ENCODE measurements at regions not wholly inside any gene's neighbourhood (a gene's known extent, or its start where the extent isn't known, plus 50 kb on each side); places are given as distances from the start of the nearest gene placed in this dataset.

GRCh38 chr15:98522127-98522526, 126.2 kb upstream of the IGF1R start:
- WGBS = 76% methylated on average over 4 of the region's 5 CpGs
- Histone ChIP-seq H3K4me1 (no peaks in the 10 kb centered on the region), H3K36me3 (no peaks in the 10 kb centered on the region), H3K4me3 (no peak overlapping the region), H3K27me3 (no peaks in the 10 kb centered on the region), H3K9me3 (no peaks in the 10 kb centered on the region), H3K27ac (no peak overlapping the region)
- DNase-seq (ENCODE audit: low spot score in 2 of 2) = no peak
- no peak for TF ChIP-seq POLR2A (IDR thresholded peaks at IDR 0.05)
- no peak for TF ChIP-seq EP300 (IDR thresholded peaks at IDR 0.05)
- TF ChIP-seq, protein P1, sequence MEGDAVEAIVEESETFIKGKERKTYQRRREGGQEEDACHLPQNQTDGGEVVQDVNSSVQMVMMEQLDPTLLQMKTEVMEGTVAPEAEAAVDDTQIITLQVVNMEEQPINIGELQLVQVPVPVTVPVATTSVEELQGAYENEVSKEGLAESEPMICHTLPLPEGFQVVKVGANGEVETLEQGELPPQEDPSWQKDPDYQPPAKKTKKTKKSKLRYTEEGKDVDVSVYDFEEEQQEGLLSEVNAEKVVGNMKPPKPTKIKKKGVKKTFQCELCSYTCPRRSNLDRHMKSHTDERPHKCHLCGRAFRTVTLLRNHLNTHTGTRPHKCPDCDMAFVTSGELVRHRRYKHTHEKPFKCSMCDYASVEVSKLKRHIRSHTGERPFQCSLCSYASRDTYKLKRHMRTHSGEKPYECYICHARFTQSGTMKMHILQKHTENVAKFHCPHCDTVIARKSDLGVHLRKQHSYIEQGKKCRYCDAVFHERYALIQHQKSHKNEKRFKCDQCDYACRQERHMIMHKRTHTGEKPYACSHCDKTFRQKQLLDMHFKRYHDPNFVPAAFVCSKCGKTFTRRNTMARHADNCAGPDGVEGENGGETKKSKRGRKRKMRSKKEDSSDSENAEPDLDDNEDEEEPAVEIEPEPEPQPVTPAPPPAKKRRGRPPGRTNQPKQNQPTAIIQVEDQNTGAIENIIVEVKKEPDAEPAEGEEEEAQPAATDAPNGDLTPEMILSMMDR (IDR thresholded peaks at IDR 0.05) = no peak
- TF ChIP-seq POLR2AphosphoS5 (IDR thresholded peaks at IDR 0.05) = no peak

- TF ChIP-seq, protein P1 (IDR thresholded peaks at IDR 0.05) = no peak
- TF ChIP-seq POLR2AphosphoS5 (IDR thresholded peaks at IDR 0.05) (no peak), POLR2A (IDR thresholded peaks at IDR 0.05) (no peak), EP300 (IDR thresholded peaks at IDR 0.05) (no peak)
- H3K4me1 ChIP-seq = no peaks in the 10 kb centered on the region
- H3K27me3 ChIP-seq = peaks cover 4% of the 10 kb centered on the region
- 77% methylated on average over 12 of the region's 12 CpGs for WGBS
- H3K4me3 ChIP-seq = no peak overlapping the region
- H3K36me3 ChIP-seq = no peaks in the 10 kb centered on the region
- H3K27ac ChIP-seq = no peak overlapping the region
- no peaks in the 10 kb centered on the region for H3K9me3 ChIP-seq
- no peak for DNase-seq (ENCODE audit: low spot score in 2 of 2)
Measured at GRCh38 chr15:98523912-98524662, 124.3 kb upstream of the IGF1R start.

DNA sequence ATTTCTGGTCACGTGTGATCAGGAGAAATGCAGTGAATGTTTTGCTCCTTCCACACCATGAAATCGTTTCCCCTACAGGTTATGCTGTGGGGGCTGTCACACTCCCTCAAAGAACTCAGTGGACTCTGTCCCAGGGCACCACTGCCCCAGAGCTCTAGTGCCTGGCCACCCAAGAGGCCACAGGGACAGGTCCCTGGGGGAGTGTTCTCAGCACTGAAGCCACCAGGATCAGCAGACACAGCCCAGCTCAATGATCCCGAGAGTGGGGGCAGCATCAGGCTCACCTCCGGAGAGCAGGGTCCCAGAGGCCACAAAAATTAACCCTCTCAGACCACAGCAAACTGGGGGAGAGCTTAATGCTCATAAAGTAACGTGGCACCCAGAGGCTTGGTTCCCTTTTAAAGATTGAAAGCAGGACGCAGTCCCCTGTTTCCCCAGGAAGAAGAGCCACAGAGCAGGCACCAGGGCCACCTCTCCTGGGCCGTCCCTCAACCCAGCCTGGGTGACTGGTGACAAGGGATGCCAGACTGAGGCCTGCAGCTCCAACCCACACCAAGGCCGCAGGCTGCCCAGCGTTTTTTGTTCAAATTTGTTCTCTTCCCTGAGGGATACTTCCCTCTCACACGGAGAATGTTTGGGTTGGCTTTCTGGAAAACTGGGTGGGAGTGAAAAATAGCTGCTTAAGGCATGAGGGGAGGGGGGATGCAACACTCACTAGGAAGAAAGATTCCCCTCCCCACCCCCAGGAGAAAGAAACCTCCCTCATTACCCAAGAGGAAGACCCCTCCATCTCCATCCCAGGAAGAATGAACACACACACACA, 123.3 kb upstream of the IGF1R start:
- no peak for DNase-seq (ENCODE audit: low spot score in 2 of 2)
- WGBS = 86% methylated on average over 8 of the region's 10 CpGs
- Histone ChIP-seq H3K4me3 (no peak overlapping the region), H3K27ac (peak overlapping the region; percentile 15), H3K9me3 (no peaks in the 10 kb centered on the region), H3K4me1 (no peaks in the 10 kb centered on the region), H3K27me3 (peaks cover 4% of the 10 kb centered on the region), H3K36me3 (no peaks in the 10 kb centered on the region)
- TF ChIP-seq EP300 (IDR thresholded peaks at IDR 0.05) (no peak), POLR2AphosphoS5 (IDR thresholded peaks at IDR 0.05) (no peak), POLR2A (IDR thresholded peaks at IDR 0.05) (no peak)
- TF ChIP-seq, protein P1 (IDR thresholded peaks at IDR 0.05) = no peak

DNA sequence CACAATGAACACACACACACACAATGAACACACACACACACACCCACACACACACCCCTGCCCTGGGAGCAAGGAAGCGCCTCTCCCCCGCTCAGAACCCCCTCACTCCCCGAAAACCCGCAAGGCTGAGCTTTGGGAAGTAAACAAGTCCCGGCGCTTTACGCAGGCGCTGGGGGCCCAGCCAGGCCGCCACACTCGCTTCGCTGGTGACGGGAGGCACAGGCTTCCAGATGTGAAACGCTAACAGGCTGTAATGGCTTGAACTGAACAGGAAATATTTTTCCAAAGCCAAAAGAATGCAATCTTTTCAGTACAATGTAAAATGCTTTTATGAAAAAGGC, 122.7 kb upstream of the IGF1R start:
- 53% methylated on average over 13 of the region's 13 CpGs for WGBS
- H3K9me3 ChIP-seq = no peaks in the 10 kb centered on the region
- peak overlapping the region; percentile 15 for H3K27ac ChIP-seq
- TF ChIP-seq, protein P1 (IDR thresholded peaks at IDR 0.05) = no peak
- TF ChIP-seq POLR2AphosphoS5 (IDR thresholded peaks at IDR 0.05) (no peak), EP300 (IDR thresholded peaks at IDR 0.05) (no peak)
- no peak overlapping the region for H3K4me3 ChIP-seq
- peaks cover 4% of the 10 kb centered on the region for H3K27me3 ChIP-seq
- no peak for DNase-seq (ENCODE audit: low spot score in 2 of 2)
- H3K36me3 ChIP-seq = no peaks in the 10 kb centered on the region
- no peaks in the 10 kb centered on the region for H3K4me1 ChIP-seq

DNA sequence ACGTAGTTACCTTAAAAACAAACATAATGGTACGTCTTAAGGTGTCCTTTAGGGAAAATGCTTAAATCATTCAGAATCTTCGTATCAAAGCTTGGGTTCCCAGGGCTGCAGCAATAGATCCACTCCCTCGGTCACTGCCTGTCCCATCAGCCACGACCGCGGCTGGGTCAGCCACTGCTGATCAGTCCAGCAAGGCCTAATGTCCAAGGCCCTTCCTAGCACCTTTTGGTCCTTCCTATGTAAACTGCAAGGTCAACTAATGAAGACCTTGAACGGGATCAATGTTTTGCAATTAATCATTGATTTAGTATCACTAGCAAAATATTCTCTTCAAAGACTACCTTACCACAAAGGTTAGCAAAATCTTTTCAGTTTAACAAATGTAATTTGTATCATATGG, 122.2 kb upstream of the IGF1R start:
- H3K9me3 ChIP-seq = no peaks in the 10 kb centered on the region
- peaks cover 4% of the 10 kb centered on the region for H3K27me3 ChIP-seq
- H3K36me3 ChIP-seq = no peaks in the 10 kb centered on the region
- no peak for DNase-seq (ENCODE audit: low spot score in 2 of 2)
- TF ChIP-seq, protein P1 (IDR thresholded peaks at IDR 0.05) = no peak
- no peak for TF ChIP-seq POLR2AphosphoS5 (IDR thresholded peaks at IDR 0.05)
- TF ChIP-seq EP300 (IDR thresholded peaks at IDR 0.05) = no peak
- TF ChIP-seq POLR2A (IDR thresholded peaks at IDR 0.05) = no peak
- 93% methylated on average over 8 of the region's 8 CpGs for WGBS
- no peak overlapping the region for H3K4me3 ChIP-seq
- no peaks in the 10 kb centered on the region for H3K4me1 ChIP-seq
- H3K27ac ChIP-seq = no peak overlapping the region

Measured in suprapubic skin (tissue), 4 donors.